ENCODE measurements at regions not wholly inside any gene's neighbourhood (a gene's known extent, or its start where the extent isn't known, plus 50 kb on each side); places are given as distances from the start of the nearest gene placed in this dataset.
"Not testable (repeated sequence)": the region's sequence is repeated elsewhere in the genome, so short reads cannot be mapped to it uniquely, and the experiment has no call there.

GRCh38 chr3:94336046-94336753 is 273.3 kb downstream of the NSUN3 start:
- DNase-seq = peak; percentile 59

- DNase-seq = no peak
These were observed 282.2 kb downstream of the NSUN3 start for GRCh38 chr3:94345101-94345500.

GRCh38 chr3:94349310-94349878 is 286.5 kb downstream of the NSUN3 start:
- no peak for DNase-seq

- peak; percentile 69 for DNase-seq
These were observed 293.7 kb downstream of the NSUN3 start for GRCh38 chr3:94356581-94356980.

- no peak for DNase-seq
These were observed 297.1 kb downstream of the NSUN3 start for GRCh38 chr3:94359996-94360395.

- no peak for DNase-seq
These were observed 298.1 kb downstream of the NSUN3 start for GRCh38 chr3:94360987-94361386.

GRCh38 chr3:94362393-94362792 is 299.5 kb downstream of the NSUN3 start:
- DNase-seq = no peak

- DNase-seq = no peak
These were observed 302.1 kb downstream of the NSUN3 start for GRCh38 chr3:94365006-94365405.

GRCh38 chr3:94372026-94372425 is 309.2 kb downstream of the NSUN3 start:
- DNase-seq = peak; percentile 27

GRCh38 chr3:94373456-94373855 is 310.6 kb downstream of the NSUN3 start:
- no peak for DNase-seq

- no peak for DNase-seq
These were observed 311.7 kb downstream of the NSUN3 start for GRCh38 chr3:94374439-94375161.

GRCh38 chr3:94377123-94377696 is 314.3 kb downstream of the NSUN3 start:
- DNase-seq = not testable (repeated sequence)

- not testable (repeated sequence) for DNase-seq
These were observed 315.0 kb downstream of the NSUN3 start for GRCh38 chr3:94377863-94378262.

- DNase-seq = no peak
These were observed 315.5 kb downstream of the NSUN3 start for GRCh38 chr3:94378322-94378721.

- DNase-seq = no peak
These were observed 316.4 kb downstream of the NSUN3 start for GRCh38 chr3:94379264-94379663.

GRCh38 chr3:94394885-94395284 is 332.0 kb downstream of the NSUN3 start:
- DNase-seq = no peak

- no peak for DNase-seq
These were observed 333.0 kb downstream of the NSUN3 start for GRCh38 chr3:94395851-94396250.

GRCh38 chr3:94398036-94398435 is 335.2 kb downstream of the NSUN3 start:
- no peak for DNase-seq

- no peak for DNase-seq
These were observed 338.6 kb downstream of the NSUN3 start for GRCh38 chr3:94401466-94401865.

- DNase-seq = no peak
These were observed 339.3 kb downstream of the NSUN3 start for GRCh38 chr3:94402126-94402525.

GRCh38 chr3:94405258-94406035 is 342.6 kb downstream of the NSUN3 start:
- no peak for DNase-seq

- no peak for DNase-seq
These were observed 343.7 kb downstream of the NSUN3 start for GRCh38 chr3:94406595-94406994.

- DNase-seq = not testable (repeated sequence)
These were observed 350.1 kb downstream of the NSUN3 start for GRCh38 chr3:94412936-94413335.

Data from hematopoietic multipotent progenitor cell treated with erythropoietin and hydrocortisone succinate and interleukin-3 and kit ligand, for 4 days (in vitro differentiated cells).